GM19324 (cell line): ENCODE measurements at regions not wholly inside any gene's neighbourhood (a gene's known extent, or its start where the extent isn't known, plus 50 kb on each side); places are given as distances from the start of the nearest gene placed in this dataset.

ENCODE experiments used
- ATAC-seq: cut with Tn5 transposase; IDR thresholded peaks from one replicate; pipeline ENCODE4 v1.9.1; 2021; ENCODE audit warnings: mild to moderate bottlenecking, moderate library complexity; ENCODE audit not compliant: unreplicated experiment, low FRiP score

GRCh38 chr16:73396556-73396955 is 348.6 kb upstream of the ZFHX3 start:
- ATAC-seq: no peak

- ATAC-seq: no peak
Measured at GRCh38 chr16:73390936-73391335, 343.0 kb upstream of the ZFHX3 start.

GRCh38 chr16:73390491-73390890 is 342.6 kb upstream of the ZFHX3 start:
- ATAC-seq: no peak

- ATAC-seq: no peak
Measured at GRCh38 chr16:73389085-73389484, 341.2 kb upstream of the ZFHX3 start.

GRCh38 chr16:73387979-73388378 is 340.1 kb upstream of the ZFHX3 start:
- ATAC-seq: no peak

- ATAC-seq: no peak
Measured at GRCh38 chr16:73385696-73386095, 337.8 kb upstream of the ZFHX3 start.

GRCh38 chr16:73384506-73385089 is 336.7 kb upstream of the ZFHX3 start:
- no peak for ATAC-seq

- no peak for ATAC-seq
Measured at GRCh38 chr16:73383988-73384365, 336.0 kb upstream of the ZFHX3 start.

- no peak for ATAC-seq
Measured at GRCh38 chr16:73383195-73383987, 335.5 kb upstream of the ZFHX3 start.

GRCh38 chr16:73378471-73378870 is 330.5 kb upstream of the ZFHX3 start:
- ATAC-seq: no peak

- ATAC-seq: no peak
Measured at GRCh38 chr16:73371584-73372319, 323.8 kb upstream of the ZFHX3 start.

- ATAC-seq: no peak
Measured at GRCh38 chr16:73369851-73370250, 321.9 kb upstream of the ZFHX3 start.

GRCh38 chr16:73368715-73369114 is 320.8 kb upstream of the ZFHX3 start:
- ATAC-seq: no peak

GRCh38 chr16:73365016-73365551 is 317.2 kb upstream of the ZFHX3 start:
- ATAC-seq: no peak

- ATAC-seq: no peak
Measured at GRCh38 chr16:73364413-73364812, 316.5 kb upstream of the ZFHX3 start.

GRCh38 chr16:73361061-73361460 is 313.1 kb upstream of the ZFHX3 start:
- no peak for ATAC-seq

- ATAC-seq: no peak
Measured at GRCh38 chr16:73356401-73357079, 308.6 kb upstream of the ZFHX3 start.

- no peak for ATAC-seq
Measured at GRCh38 chr16:73355981-73356380, 308.1 kb upstream of the ZFHX3 start.

- ATAC-seq: no peak
Measured at GRCh38 chr16:73354434-73354833, 306.5 kb upstream of the ZFHX3 start.

GRCh38 chr16:73350707-73351452 is 303.0 kb upstream of the ZFHX3 start:
- no peak for ATAC-seq
